Activated T-cell treated with anti-CD3 and anti-CD28 coated beads, Interleukin-2, amount 50 U/mL, for 1 hour (primary cell): ENCODE measurements at regions not wholly inside any gene's neighbourhood (a gene's known extent, or its start where the extent isn't known, plus 50 kb on each side); places are given as distances from the start of the nearest gene placed in this dataset.
"Not testable (repeated sequence)": the region's sequence is repeated elsewhere in the genome, so short reads cannot be mapped to it uniquely, and the experiment has no call there.

Experiments
- DNase-seq: peaks from one replicate; pipeline ENCODE4 v3.0.0-alpha.2; 2020

- DNase-seq = no peak
These were observed 237.0 kb downstream of the NFATC2 start for GRCh38 chr20:51305316-51306052.

GRCh38 chr20:51303731-51304670, 238.5 kb downstream of the NFATC2 start:
- DNase-seq = no peak

GRCh38 chr20:51301026-51301425, 241.5 kb downstream of the NFATC2 start:
- DNase-seq = no peak

- DNase-seq = no peak
These were observed 242.4 kb downstream of the NFATC2 start for GRCh38 chr20:51300104-51300503.

GRCh38 chr20:51299413-51299812, 243.1 kb downstream of the NFATC2 start:
- DNase-seq = no peak

- DNase-seq = no peak
These were observed 244.3 kb downstream of the NFATC2 start for GRCh38 chr20:51298141-51298749.

- DNase-seq = no peak
These were observed 254.7 kb downstream of the NFATC2 start for GRCh38 chr20:51287628-51288413.

GRCh38 chr20:51286758-51287157, 255.8 kb downstream of the NFATC2 start:
- no peak for DNase-seq

- DNase-seq = no peak
These were observed 256.8 kb downstream of the NFATC2 start for GRCh38 chr20:51285684-51286083.

- DNase-seq = no peak
These were observed 257.6 kb downstream of the NFATC2 start for GRCh38 chr20:51284871-51285270.

GRCh38 chr20:51284176-51284575, 258.3 kb downstream of the NFATC2 start:
- no peak for DNase-seq

- no peak for DNase-seq
These were observed 258.6 kb upstream of the KCNG1 start for GRCh38 chr20:51281521-51281920.

GRCh38 chr20:51280047-51280446, 257.1 kb upstream of the KCNG1 start:
- DNase-seq = no peak

- DNase-seq = no peak
These were observed 255.1 kb upstream of the KCNG1 start for GRCh38 chr20:51277961-51278360.

- no peak for DNase-seq
These were observed 253.4 kb upstream of the KCNG1 start for GRCh38 chr20:51276296-51276695.

GRCh38 chr20:51275826-51276225, 252.9 kb upstream of the KCNG1 start:
- DNase-seq = no peak

- no peak for DNase-seq
These were observed 252.3 kb upstream of the KCNG1 start for GRCh38 chr20:51275181-51275580.

- DNase-seq = no peak
These were observed 249.5 kb upstream of the KCNG1 start for GRCh38 chr20:51272401-51272800.

GRCh38 chr20:51271931-51272330, 249.0 kb upstream of the KCNG1 start:
- DNase-seq = no peak

- not testable (repeated sequence) for DNase-seq
These were observed 248.4 kb upstream of the KCNG1 start for GRCh38 chr20:51271289-51271688.

GRCh38 chr20:51269671-51270070, 246.8 kb upstream of the KCNG1 start:
- no peak for DNase-seq

GRCh38 chr20:51267679-51268078, 244.8 kb upstream of the KCNG1 start:
- no peak for DNase-seq

- DNase-seq = no peak
These were observed 243.4 kb upstream of the KCNG1 start for GRCh38 chr20:51266353-51266752.
